ENCODE measurements at regions not wholly inside any gene's neighbourhood (a gene's known extent, or its start where the extent isn't known, plus 50 kb on each side); places are given as distances from the start of the nearest gene placed in this dataset.

GRCh38 chr10:78518224-78518623 lies 484.6 kb downstream of the RPS24 start:
- no peak for DNase-seq (ENCODE audit: low read depth)
- H3K4me3 ChIP-seq (ENCODE audit: low read depth, low read length), result no peak overlapping the region
- no peak for TF ChIP-seq CTCF (conservative IDR thresholded peaks at IDR 0.05; ENCODE audit: low read depth, low read length)

GRCh38 chr10:78520737-78521430 lies 487.2 kb downstream of the RPS24 start:
- no peak overlapping the region for H3K4me3 ChIP-seq (ENCODE audit: low read depth, low read length)
- peak; percentile 12 for DNase-seq (ENCODE audit: low read depth)
- peak; percentile 51 for TF ChIP-seq CTCF (conservative IDR thresholded peaks at IDR 0.05; ENCODE audit: low read depth, low read length)

- H3K4me3 ChIP-seq (ENCODE audit: low read depth, low read length), result no peak overlapping the region
- DNase-seq (ENCODE audit: low read depth), result no peak
- no peak for TF ChIP-seq CTCF (conservative IDR thresholded peaks at IDR 0.05; ENCODE audit: low read depth, low read length)
Measured at GRCh38 chr10:78523453-78523852, 489.8 kb downstream of the RPS24 start.

GRCh38 chr10:78524342-78524741 lies 490.7 kb downstream of the RPS24 start:
- no peak for DNase-seq (ENCODE audit: low read depth)
- no peak for TF ChIP-seq CTCF (conservative IDR thresholded peaks at IDR 0.05; ENCODE audit: low read depth, low read length)
- no peak overlapping the region for H3K4me3 ChIP-seq (ENCODE audit: low read depth, low read length)

GRCh38 chr10:78524941-78525340 lies 491.3 kb downstream of the RPS24 start:
- no peak for DNase-seq (ENCODE audit: low read depth)
- TF ChIP-seq CTCF (conservative IDR thresholded peaks at IDR 0.05; ENCODE audit: low read depth, low read length), result no peak
- no peak overlapping the region for H3K4me3 ChIP-seq (ENCODE audit: low read depth, low read length)

GRCh38 chr10:78526347-78526746 lies 492.7 kb downstream of the RPS24 start:
- TF ChIP-seq CTCF (conservative IDR thresholded peaks at IDR 0.05; ENCODE audit: low read depth, low read length), result no peak

GRCh38 chr10:78527296-78527695 lies 493.6 kb downstream of the RPS24 start:
- no peak overlapping the region for H3K4me3 ChIP-seq (ENCODE audit: low read depth, low read length)
- no peak for TF ChIP-seq CTCF (conservative IDR thresholded peaks at IDR 0.05; ENCODE audit: low read depth, low read length)
- DNase-seq (ENCODE audit: low read depth), result no peak

More at GRCh38 chr10:78526347-78526746, 492.7 kb downstream of the RPS24 start:
- no peak for DNase-seq (ENCODE audit: low read depth)
- no peak overlapping the region for H3K4me3 ChIP-seq (ENCODE audit: low read depth, low read length)

Data from epithelial cell of proximal tubule (primary cell).